Keratinocyte (primary cell): ENCODE measurements at regions not wholly inside any gene's neighbourhood (a gene's known extent, or its start where the extent isn't known, plus 50 kb on each side); places are given as distances from the start of the nearest gene placed in this dataset.
A peak's percentile ranks its signal among the peaks of the same experiment; 100 is the strongest.

ENCODE experiments used
- DNase-seq: peaks from one replicate; pipeline ENCODE4 v3.0.0-alpha.2; 2011; ENCODE audit warnings: low read depth, missing footprints, low spot score
- FAIRE-seq: peaks from 2 replicates; lab custom pipeline; 2011; peaks lifted over from hg19 to GRCh38; lab: Jason Lieb, UNC
- H2AFZ ChIP-seq: 2 replicates; pipeline ENCODE4 v1.6.0; 2012; ENCODE audit warnings: low read length, control low read depth, inconsistent platforms; ENCODE audit not compliant: control insufficient read depth
- H3K27ac ChIP-seq: 2 replicates; pipeline ENCODE4 v1.5.1; 2011; ENCODE audit warnings: low read length; ENCODE audit not compliant: control insufficient read depth, insufficient read depth
- H3K27me3 ChIP-seq: 3 replicates; pipeline ENCODE4 v1.6.0; 2011; ENCODE audit warnings: low read length; ENCODE audit not compliant: control insufficient read depth, insufficient read depth; ENCODE audit errors: extremely low read depth
- H3K36me3 ChIP-seq, 2 experiments: 2 replicates in 1 of 2; 3 replicates in 1 of 2; pipeline ENCODE4 v1.5.1; 2011; ENCODE audit warnings: low read length in 2 of 2, mild to moderate bottlenecking in 1 of 2; ENCODE audit not compliant: control insufficient read depth in 2 of 2, insufficient read depth in 2 of 2; ENCODE audit errors: extremely low read depth in 1 of 2
- H3K4me1 ChIP-seq: 3 replicates; pipeline ENCODE4 v1.5.1; 2011; ENCODE audit warnings: low read length; ENCODE audit not compliant: control insufficient read depth, insufficient read depth; ENCODE audit errors: extremely low read depth
- H3K4me2 ChIP-seq: 3 replicates; pipeline ENCODE4 v1.6.0; 2011; ENCODE audit warnings: low read depth, low read length; ENCODE audit not compliant: control insufficient read depth, insufficient read depth; ENCODE audit errors: extremely low read depth
- H3K4me3 ChIP-seq, 3 experiments: fragments of 200-600 bp in 1 of 3; sonication (generic) in 1 of 3; 2 replicates in 2 of 3; 3 replicates in 1 of 3; pipeline ENCODE4 v1.5.1; 2011 to 2016; ENCODE audit warnings: low read length in 3 of 3, mild to moderate bottlenecking in 3 of 3, control low read depth in 2 of 3, inconsistent platforms in 1 of 3, low read depth in 1 of 3, mixed read lengths in 1 of 3, mixed run types in 1 of 3, moderate library complexity in 1 of 3; ENCODE audit not compliant: control insufficient read depth in 2 of 3, insufficient read depth in 2 of 3; ENCODE audit errors: extremely low read depth in 1 of 3
- H3K79me2 ChIP-seq: 2 replicates; pipeline ENCODE4 v1.6.0; 2012; ENCODE audit warnings: low read length; ENCODE audit not compliant: control insufficient read depth, insufficient read depth
- H3K9ac ChIP-seq: 3 replicates; pipeline ENCODE4 v1.6.0; 2011; ENCODE audit warnings: low read length; ENCODE audit not compliant: control insufficient read depth, insufficient read depth; ENCODE audit errors: extremely low read depth
- H3K9me1 ChIP-seq: 3 replicates; pipeline ENCODE4 v1.6.0; 2011; ENCODE audit warnings: low read length; ENCODE audit not compliant: control insufficient read depth, insufficient read depth; ENCODE audit errors: extremely low read depth
- H3K9me3 ChIP-seq: 2 replicates; pipeline ENCODE4 v1.5.1; 2012; ENCODE audit warnings: low read depth, low read length; ENCODE audit not compliant: control insufficient read depth
- H4K20me1 ChIP-seq: 3 replicates; pipeline ENCODE4 v1.6.0; 2011; ENCODE audit warnings: low read length; ENCODE audit not compliant: control insufficient read depth, insufficient read depth; ENCODE audit errors: extremely low read depth
- CTCF ChIP-seq, 3 experiments: IDR thresholded peaks in 1 of 3; conservative IDR thresholded peaks in 1 of 3; optimal IDR thresholded peaks in 1 of 3; 2 replicates in 2 of 3; 3 replicates in 1 of 3; pipeline versions ENCODE3 to v1.5.1; 2011; ENCODE audit warnings: low read length in 3 of 3, mild to moderate bottlenecking in 3 of 3, moderate library complexity in 2 of 3, control low read depth in 1 of 3, inconsistent platforms in 1 of 3; ENCODE audit not compliant: insufficient read depth in 2 of 3; ENCODE audit errors: extremely low read depth in 1 of 3
- EZH2 ChIP-seq: IDR thresholded peaks from one replicate; pipeline ENCODE4 v1.6.1; 2012; ENCODE audit warnings: inconsistent platforms, mild to moderate bottlenecking, low read length, moderate library complexity
- dilution Hi-C: fragments of 300-500 bp; cut with MboI; formaldehyde crosslinking; loops from one replicate; pipeline ENCODE4 v1.7.0; 2020; ENCODE audit warnings: low sequenced_read_pairs; ENCODE audit not compliant: extremely low pct_ligation_motif_present

- Histone ChIP-seq H3K9me1 (no peaks in the 10 kb centered on the region), H3K4me3 (no peak overlapping the region), H3K4me2 (peak overlapping the region; percentile 3), H3K9ac (no peak overlapping the region), H3K36me3 (no peaks in the 10 kb centered on the region), H3K9me3 (no peaks in the 10 kb centered on the region), H3K27me3 (no peaks in the 10 kb centered on the region), H2AFZ (no peak overlapping the region), H3K27ac (peak overlapping the region; percentile 10), H3K79me2 (no peaks in the 10 kb centered on the region), H3K4me1 (peaks cover 48% of the 10 kb centered on the region), H4K20me1 (no peaks in the 10 kb centered on the region)
- TF ChIP-seq CTCF (optimal IDR thresholded peaks at IDR 0.05 in 1 of 3, IDR thresholded peaks at IDR 0.05 in 1 of 3, conservative IDR thresholded peaks at IDR 0.05 in 1 of 3; ENCODE audit: extremely low read depth in 1 of 3, insufficient read depth in 2 of 3, low read length in 3 of 3) (no peak), EZH2 (no peak)
- no peak for DNase-seq
- peak; percentile 57 for FAIRE-seq
- dilution Hi-C loops: no loop called here
These were observed 164.8 kb upstream of the ATP11B start for GRCh38 chr3:182628531-182628930.

GRCh38 chr3:182629521-182629920 is 163.8 kb upstream of the ATP11B start:
- Histone ChIP-seq H3K4me2 (peak overlapping the region; percentile 65), H3K4me3 (no peak overlapping the region), H3K9ac (no peak overlapping the region), H3K27me3 (no peaks in the 10 kb centered on the region), H4K20me1 (no peaks in the 10 kb centered on the region), H3K36me3 (no peaks in the 10 kb centered on the region), H3K27ac (peak overlapping the region; percentile 67), H3K4me1 (peaks cover 49% of the 10 kb centered on the region), H2AFZ (no peak overlapping the region), H3K9me1 (no peaks in the 10 kb centered on the region), H3K9me3 (no peaks in the 10 kb centered on the region), H3K79me2 (no peaks in the 10 kb centered on the region)
- dilution Hi-C loops: no loop called here
- DNase-seq: peak; percentile 81
- peak; percentile 99 for FAIRE-seq
- TF ChIP-seq EZH2: no peak
- TF ChIP-seq CTCF (optimal IDR thresholded peaks at IDR 0.05 in 1 of 3, IDR thresholded peaks at IDR 0.05 in 1 of 3, conservative IDR thresholded peaks at IDR 0.05 in 1 of 3; ENCODE audit: extremely low read depth in 1 of 3, insufficient read depth in 2 of 3, low read length in 3 of 3): no peak
